Uterus (tissue), 3 donors: ENCODE measurements at regions not wholly inside any gene's neighbourhood (a gene's known extent, or its start where the extent isn't known, plus 50 kb on each side); places are given as distances from the start of the nearest gene placed in this dataset.

Experiments
- DNase-seq, 2 donors: peaks; one replicate each; pipeline ENCODE4 v3.0.0-alpha.2; 2019 to 2020
- H3K27ac ChIP-seq, 2 donors: fragments of 200-600 bp; sonication (generic); 1 replicate in 1 of 2; 2 replicates in 1 of 2; pipeline ENCODE4 v1.5.1; 2016 to 2018
- H3K27me3 ChIP-seq, 2 donors: fragments of 200-600 bp; sonication (generic); one replicate each; pipeline ENCODE4 v1.5.1; 2018 to 2019; ENCODE audit warnings: control low read depth in 1 of 2
- H3K36me3 ChIP-seq, 2 donors: fragments of 200-600 bp; sonication (generic); one replicate each; pipeline ENCODE4 v1.5.1; 2019; ENCODE audit warnings: control low read depth in 1 of 2
- H3K4me1 ChIP-seq, 2 donors: fragments of 200-600 bp; sonication (generic); one replicate each; pipeline ENCODE4 v1.5.1; 2018 to 2019; ENCODE audit warnings: control low read depth in 1 of 2
- H3K4me3 ChIP-seq, 2 donors: fragments of 200-600 bp; sonication (generic); 1 replicate in 1 of 2; 2 replicates in 1 of 2; pipeline ENCODE4 v1.5.1; 2018 to 2019; ENCODE audit warnings: mild to moderate bottlenecking in 1 of 2
- H3K9me3 ChIP-seq, 2 donors: fragments of 200-600 bp; sonication (generic); one replicate each; pipeline ENCODE4 v1.5.1; 2019; ENCODE audit warnings: control low read depth in 1 of 2
- POLR2A ChIP-seq, 2 donors: fragments of 450-650 bp; IDR thresholded peaks; one replicate each; pipeline ENCODE4 v1.6.1; 2016; ENCODE audit warnings: antibody characterized with exemption in 2 of 2, mild to moderate bottlenecking in 1 of 2, moderate library complexity in 1 of 2
- intact Hi-C: fragments of 100-400 bp; cut with DNase I; formaldehyde crosslinking; loops from one replicate; pipeline ENCODE4 v1.15.1; 2023; ENCODE audit warnings: low total_unique reads
- TF ChIP-seq, protein P1 (sequence below), 4 experiments: fragments of 200-600 bp in 2 of 4; fragments of 450-650 bp in 2 of 4; sonication (generic) in 2 of 4; IDR thresholded peaks; one replicate each; pipeline ENCODE4 v1.5.1; 2016 to 2019; ENCODE audit warnings: antibody characterized with exemption in 4 of 4, mild to moderate bottlenecking in 2 of 4, moderate library complexity in 1 of 4
- donor health status: DM: yes; HTN: yes; CAD: no.

GRCh38 chr3:74366331-74366730 lies 248.1 kb downstream of the CNTN3 start:
- H3K27me3 ChIP-seq = no peaks in the 10 kb centered on the region
- no peak overlapping the region for H3K4me3 ChIP-seq
- no peak overlapping the region for H3K27ac ChIP-seq
- H3K9me3 ChIP-seq = no peaks in the 10 kb centered on the region
- no peak for TF ChIP-seq POLR2A (IDR thresholded peaks at IDR 0.05)
- TF ChIP-seq, protein P1, sequence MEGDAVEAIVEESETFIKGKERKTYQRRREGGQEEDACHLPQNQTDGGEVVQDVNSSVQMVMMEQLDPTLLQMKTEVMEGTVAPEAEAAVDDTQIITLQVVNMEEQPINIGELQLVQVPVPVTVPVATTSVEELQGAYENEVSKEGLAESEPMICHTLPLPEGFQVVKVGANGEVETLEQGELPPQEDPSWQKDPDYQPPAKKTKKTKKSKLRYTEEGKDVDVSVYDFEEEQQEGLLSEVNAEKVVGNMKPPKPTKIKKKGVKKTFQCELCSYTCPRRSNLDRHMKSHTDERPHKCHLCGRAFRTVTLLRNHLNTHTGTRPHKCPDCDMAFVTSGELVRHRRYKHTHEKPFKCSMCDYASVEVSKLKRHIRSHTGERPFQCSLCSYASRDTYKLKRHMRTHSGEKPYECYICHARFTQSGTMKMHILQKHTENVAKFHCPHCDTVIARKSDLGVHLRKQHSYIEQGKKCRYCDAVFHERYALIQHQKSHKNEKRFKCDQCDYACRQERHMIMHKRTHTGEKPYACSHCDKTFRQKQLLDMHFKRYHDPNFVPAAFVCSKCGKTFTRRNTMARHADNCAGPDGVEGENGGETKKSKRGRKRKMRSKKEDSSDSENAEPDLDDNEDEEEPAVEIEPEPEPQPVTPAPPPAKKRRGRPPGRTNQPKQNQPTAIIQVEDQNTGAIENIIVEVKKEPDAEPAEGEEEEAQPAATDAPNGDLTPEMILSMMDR (IDR thresholded peaks at IDR 0.05) = no peak
- H3K36me3 ChIP-seq = no peaks in the 10 kb centered on the region
- no peak for DNase-seq
- intact Hi-C loops = no loop called here
- H3K4me1 ChIP-seq = no peaks in the 10 kb centered on the region

DNA sequence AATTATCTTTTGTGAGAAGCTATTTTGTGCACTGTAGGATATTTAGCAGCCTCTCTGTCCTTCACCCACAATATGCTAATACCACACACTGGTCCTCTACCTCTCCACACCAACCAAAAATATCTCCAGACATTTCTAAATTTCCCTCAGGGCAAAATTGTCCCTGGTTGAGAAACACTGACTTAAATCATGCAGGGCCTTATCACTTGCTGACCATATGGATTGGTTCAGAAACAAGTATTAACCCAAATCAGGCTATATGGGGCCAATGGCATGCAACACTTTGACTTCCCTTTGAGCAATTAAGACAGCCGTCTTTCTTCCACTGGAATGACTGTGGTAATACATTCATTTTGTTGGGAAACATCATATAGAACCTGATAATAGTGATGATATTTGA lies 251.1 kb downstream of the CNTN3 start:
- TF ChIP-seq, protein P1 (IDR thresholded peaks at IDR 0.05) = no peak
- TF ChIP-seq POLR2A (IDR thresholded peaks at IDR 0.05) = no peak
- DNase-seq = no peak
- Histone ChIP-seq H3K9me3 (no peaks in the 10 kb centered on the region), H3K4me1 (no peaks in the 10 kb centered on the region), H3K27me3 (no peaks in the 10 kb centered on the region), H3K27ac (no peak overlapping the region), H3K4me3 (no peak overlapping the region), H3K36me3 (no peaks in the 10 kb centered on the region)
- intact Hi-C loops = no loop called here

DNA sequence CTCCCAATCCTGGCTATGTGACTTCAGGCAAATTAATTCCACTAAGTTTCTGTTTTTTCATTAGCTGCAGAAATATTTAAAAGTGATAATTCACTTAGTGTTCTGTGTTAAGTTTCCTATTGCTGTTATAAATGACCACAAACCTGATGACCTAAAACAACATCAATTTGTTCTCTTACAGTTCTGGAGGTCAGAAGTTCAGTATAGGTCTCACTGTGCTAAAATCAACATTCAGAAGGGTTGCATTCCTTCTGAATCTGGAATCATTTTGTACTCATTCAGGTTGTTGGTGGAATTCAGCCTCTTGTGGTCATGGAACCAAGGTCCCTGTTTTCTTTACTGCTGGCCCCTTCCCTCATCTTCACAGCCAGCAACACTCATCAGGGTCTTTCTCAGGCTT lies 254.1 kb downstream of the CNTN3 start:
- no peaks in the 10 kb centered on the region for H3K9me3 ChIP-seq
- intact Hi-C loops = no loop called here
- TF ChIP-seq POLR2A (IDR thresholded peaks at IDR 0.05) = no peak
- H3K27me3 ChIP-seq = no peaks in the 10 kb centered on the region
- H3K36me3 ChIP-seq = no peaks in the 10 kb centered on the region
- no peak overlapping the region for H3K27ac ChIP-seq
- DNase-seq = no peak
- H3K4me3 ChIP-seq = no peak overlapping the region
- H3K4me1 ChIP-seq = no peaks in the 10 kb centered on the region

DNA sequence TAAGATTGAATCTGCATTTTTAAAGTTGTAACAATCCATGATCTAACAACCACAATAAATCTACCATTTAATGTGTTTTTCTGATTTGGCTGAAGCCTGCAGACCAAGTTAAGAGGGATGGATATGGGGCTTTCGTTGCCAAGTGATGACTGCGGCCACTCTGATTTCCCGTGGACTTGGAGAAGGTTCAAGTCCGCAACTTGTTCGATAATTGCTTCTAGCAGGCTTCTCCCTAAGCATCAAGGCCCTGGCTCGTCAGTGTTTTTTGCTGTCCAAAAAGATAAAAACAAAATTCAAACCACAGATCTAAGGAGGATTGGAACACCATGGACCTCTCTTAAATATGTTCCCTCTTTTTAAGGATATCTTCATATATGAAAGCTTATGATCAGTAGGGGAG lies 256.6 kb downstream of the CNTN3 start:
- H3K36me3 ChIP-seq = no peaks in the 10 kb centered on the region
- H3K4me3 ChIP-seq = no peak overlapping the region
- intact Hi-C loops = no loop called here
- no peaks in the 10 kb centered on the region for H3K4me1 ChIP-seq
- no peak for DNase-seq
- TF ChIP-seq, protein P1 (IDR thresholded peaks at IDR 0.05) = no peak
- no peak for TF ChIP-seq POLR2A (IDR thresholded peaks at IDR 0.05)
- H3K27me3 ChIP-seq = no peaks in the 10 kb centered on the region
- H3K27ac ChIP-seq = no peak overlapping the region
- H3K9me3 ChIP-seq = no peaks in the 10 kb centered on the region

GRCh38 chr3:74353039-74353438 lies 261.4 kb downstream of the CNTN3 start:
- TF ChIP-seq, protein P1 (IDR thresholded peaks at IDR 0.05) = no peak
- no peak for TF ChIP-seq POLR2A (IDR thresholded peaks at IDR 0.05)

GRCh38 chr3:74352166-74352565 lies 262.3 kb downstream of the CNTN3 start:
- no peaks in the 10 kb centered on the region for H3K36me3 ChIP-seq
- H3K27ac ChIP-seq = no peak overlapping the region
- H3K4me3 ChIP-seq = no peak overlapping the region
- intact Hi-C loops = no loop called here
- no peaks in the 10 kb centered on the region for H3K27me3 ChIP-seq
- no peaks in the 10 kb centered on the region for H3K4me1 ChIP-seq
- H3K9me3 ChIP-seq = no peaks in the 10 kb centered on the region
- TF ChIP-seq, protein P1 (IDR thresholded peaks at IDR 0.05) = no peak
- TF ChIP-seq POLR2A (IDR thresholded peaks at IDR 0.05) = no peak
- DNase-seq = no peak

More at GRCh38 chr3:74353039-74353438, 261.4 kb downstream of the CNTN3 start:
- Histone ChIP-seq H3K36me3 (no peaks in the 10 kb centered on the region), H3K27ac (no peak overlapping the region), H3K4me1 (no peaks in the 10 kb centered on the region), H3K27me3 (no peaks in the 10 kb centered on the region), H3K9me3 (no peaks in the 10 kb centered on the region), H3K4me3 (no peak overlapping the region)
- intact Hi-C loops = no loop called here
- no peak for DNase-seq
